Mucosa of stomach (tissue), 1 donor: ENCODE measurements at regions not wholly inside any gene's neighbourhood (a gene's known extent, or its start where the extent isn't known, plus 50 kb on each side); places are given as distances from the start of the nearest gene placed in this dataset.
A peak's percentile ranks its signal among the peaks of the same experiment; 100 is the strongest.

Source experiments
- H3K27me3 ChIP-seq: one replicate; pipeline ENCODE4 v1.7.0; 2013; ENCODE audit warnings: mild to moderate bottlenecking, low read length; ENCODE audit not compliant: control insufficient read depth, insufficient read depth
- H3K36me3 ChIP-seq: one replicate; pipeline ENCODE4 v1.7.0; 2013; ENCODE audit warnings: low read length; ENCODE audit not compliant: control insufficient read depth, insufficient read depth
- H3K4me1 ChIP-seq: one replicate; pipeline ENCODE4 v1.7.0; 2013; ENCODE audit warnings: mild to moderate bottlenecking, low read length; ENCODE audit not compliant: control insufficient read depth, insufficient read depth
- H3K4me3 ChIP-seq: one replicate; pipeline ENCODE4 v1.7.0; 2013; ENCODE audit warnings: low read length
- H3K9ac ChIP-seq: one replicate; pipeline ENCODE4 v1.7.0; 2013; ENCODE audit warnings: mild to moderate bottlenecking, low read length, moderate library complexity
- H3K9me3 ChIP-seq: one replicate; pipeline ENCODE4 v1.7.0; 2013; ENCODE audit warnings: mild to moderate bottlenecking, low read length, moderate library complexity; ENCODE audit not compliant: control insufficient read depth
- donor health status: Pancreatic carcinoma.

GRCh38 chr20:50242548-50242862 lies 51.9 kb downstream of the CEBPB start:
- Histone ChIP-seq H3K9ac (peak overlapping the region; percentile 26), H3K27me3 (no peaks in the 10 kb centered on the region), H3K4me3 (no peak overlapping the region), H3K36me3 (no peaks in the 10 kb centered on the region), H3K4me1 (peaks cover 46% of the 10 kb centered on the region), H3K9me3 (no peaks in the 10 kb centered on the region)

- peak overlapping the region; percentile 30 for H3K9ac ChIP-seq
- H3K27me3 ChIP-seq: no peaks in the 10 kb centered on the region
- no peaks in the 10 kb centered on the region for H3K9me3 ChIP-seq
- H3K4me3 ChIP-seq: no peak overlapping the region
- H3K36me3 ChIP-seq: no peaks in the 10 kb centered on the region
- H3K4me1 ChIP-seq: peaks cover 51% of the 10 kb centered on the region
These were observed 52.4 kb downstream of the CEBPB start for GRCh38 chr20:50242863-50243609.

GRCh38 chr20:50243610-50244351 lies 53.2 kb downstream of the CEBPB start:
- H3K36me3 ChIP-seq: no peaks in the 10 kb centered on the region
- peaks cover 58% of the 10 kb centered on the region for H3K4me1 ChIP-seq
- H3K9ac ChIP-seq: peak overlapping the region; percentile 30
- H3K4me3 ChIP-seq: no peak overlapping the region
- H3K9me3 ChIP-seq: no peaks in the 10 kb centered on the region
- H3K27me3 ChIP-seq: no peaks in the 10 kb centered on the region

- H3K4me1 ChIP-seq: peaks cover 62% of the 10 kb centered on the region
- H3K4me3 ChIP-seq: no peak overlapping the region
- no peaks in the 10 kb centered on the region for H3K9me3 ChIP-seq
- no peaks in the 10 kb centered on the region for H3K27me3 ChIP-seq
- no peaks in the 10 kb centered on the region for H3K36me3 ChIP-seq
- H3K9ac ChIP-seq: no peak overlapping the region
These were observed 53.9 kb downstream of the CEBPB start for GRCh38 chr20:50244352-50245149.

- H3K9me3 ChIP-seq: no peaks in the 10 kb centered on the region
- no peak overlapping the region for H3K4me3 ChIP-seq
- H3K4me1 ChIP-seq: peaks cover 68% of the 10 kb centered on the region
- H3K36me3 ChIP-seq: no peaks in the 10 kb centered on the region
- no peak overlapping the region for H3K9ac ChIP-seq
- H3K27me3 ChIP-seq: no peaks in the 10 kb centered on the region
These were observed 55.1 kb downstream of the CEBPB start for GRCh38 chr20:50245498-50246366.

GRCh38 chr20:50246367-50247195 lies 56.0 kb downstream of the CEBPB start:
- Histone ChIP-seq H3K9ac (no peak overlapping the region), H3K4me3 (no peak overlapping the region), H3K9me3 (no peaks in the 10 kb centered on the region), H3K27me3 (no peaks in the 10 kb centered on the region), H3K36me3 (no peaks in the 10 kb centered on the region), H3K4me1 (peaks cover 68% of the 10 kb centered on the region)

- Histone ChIP-seq H3K9me3 (no peaks in the 10 kb centered on the region), H3K4me1 (peaks cover 67% of the 10 kb centered on the region), H3K27me3 (no peaks in the 10 kb centered on the region), H3K36me3 (no peaks in the 10 kb centered on the region), H3K4me3 (no peak overlapping the region), H3K9ac (no peak overlapping the region)
These were observed 56.8 kb downstream of the CEBPB start for GRCh38 chr20:50247196-50248094.

- Histone ChIP-seq H3K9me3 (no peaks in the 10 kb centered on the region), H3K9ac (no peak overlapping the region), H3K4me1 (peaks cover 59% of the 10 kb centered on the region), H3K4me3 (no peak overlapping the region), H3K27me3 (no peaks in the 10 kb centered on the region), H3K36me3 (no peaks in the 10 kb centered on the region)
These were observed 57.5 kb downstream of the CEBPB start for GRCh38 chr20:50248104-50248641.

- H3K27me3 ChIP-seq: no peaks in the 10 kb centered on the region
- H3K4me3 ChIP-seq: no peak overlapping the region
- H3K9me3 ChIP-seq: no peaks in the 10 kb centered on the region
- H3K36me3 ChIP-seq: no peaks in the 10 kb centered on the region
- H3K9ac ChIP-seq: no peak overlapping the region
- H3K4me1 ChIP-seq: peaks cover 44% of the 10 kb centered on the region
These were observed 59.1 kb downstream of the CEBPB start for GRCh38 chr20:50249447-50250388.
